MM.1S (cell line): ENCODE measurements at regions not wholly inside any gene's neighbourhood (a gene's known extent, or its start where the extent isn't known, plus 50 kb on each side); places are given as distances from the start of the nearest gene placed in this dataset.

Experiments
- DNase-seq: peaks from one replicate; pipeline ENCODE4 v3.0.0-alpha.2; 2015
- H2AFZ ChIP-seq: fragments of 300-600 bp; sonication (generic); 2 replicates; pipeline ENCODE4 v1.6.0; 2016; ENCODE audit warnings: antibody characterized with exemption, low read length
- H3F3A ChIP-seq: fragments of 300-600 bp; sonication (generic); 2 replicates; pipeline ENCODE4 v1.6.1; 2016; ENCODE audit warnings: mild to moderate bottlenecking, antibody characterized with exemption, low read length, moderate library complexity, mixed read lengths; ENCODE audit not compliant: insufficient read depth
- H3K27ac ChIP-seq: fragments of 300-600 bp; sonication (generic); 2 replicates; pipeline ENCODE4 v1.5.1; 2016; ENCODE audit warnings: mild to moderate bottlenecking, low read length
- H3K27me3 ChIP-seq: fragments of 300-600 bp; sonication (generic); replicated peaks from 2 replicates; pipeline ENCODE4 v1.6.0; 2016; ENCODE audit warnings: low read length; ENCODE audit not compliant: insufficient read depth
- H3K36me3 ChIP-seq: fragments of 300-600 bp; sonication (generic); replicated peaks from 2 replicates; pipeline ENCODE4 v1.6.1; 2016; ENCODE audit warnings: mild to moderate bottlenecking, low read length, mixed read lengths; ENCODE audit not compliant: insufficient read depth
- H3K4me1 ChIP-seq: fragments of 300-600 bp; sonication (generic); 2 replicates; pipeline ENCODE4 v1.6.1; 2016; ENCODE audit warnings: low read length, mixed read lengths
- H3K4me2 ChIP-seq: fragments of 300-600 bp; sonication (generic); 2 replicates; pipeline ENCODE4 v1.6.0; 2016; ENCODE audit warnings: low read depth, low read length
- H3K4me3 ChIP-seq: fragments of 300-600 bp; sonication (generic); 2 replicates; pipeline ENCODE4 v1.5.1; 2016; ENCODE audit warnings: low read length, mixed read lengths
- H3K79me2 ChIP-seq: fragments of 300-600 bp; sonication (generic); 2 replicates; pipeline ENCODE4 v1.6.1; 2016; ENCODE audit warnings: mixed run types, low read length, mixed read lengths
- H3K9ac ChIP-seq: fragments of 300-600 bp; sonication (generic); 2 replicates; pipeline ENCODE4 v1.6.1; 2016; ENCODE audit warnings: low read length, mixed read lengths
- H3K9me2 ChIP-seq: fragments of 300-600 bp; sonication (generic); replicated peaks from 2 replicates; pipeline ENCODE4 v1.6.1; 2016; ENCODE audit warnings: mild to moderate bottlenecking, low read length, mixed read lengths; ENCODE audit not compliant: insufficient read depth
- H3K9me3 ChIP-seq: fragments of 300-600 bp; sonication (generic); replicated peaks from 2 replicates; pipeline ENCODE4 v1.6.1; 2016; ENCODE audit warnings: mild to moderate bottlenecking, low read length, mixed read lengths; ENCODE audit not compliant: insufficient read depth
- H4K20me1 ChIP-seq: fragments of 300-600 bp; sonication (generic); 2 replicates; pipeline ENCODE4 v1.6.1; 2016; ENCODE audit warnings: mild to moderate bottlenecking, low read length, moderate library complexity, mixed read lengths; ENCODE audit not compliant: insufficient read depth
- EZH2 ChIP-seq: fragments of 300-600 bp; sonication (generic); optimal IDR thresholded peaks from 2 replicates; pipeline ENCODE3; 2017; ENCODE audit warnings: low read depth, mild to moderate bottlenecking, antibody characterized with exemption, low read length, mixed read lengths
- EZH2phosphoT487 ChIP-seq: fragments of 300-600 bp; sonication (generic); IDR thresholded peaks from 2 replicates; pipeline ENCODE4 v1.6.1; 2018; ENCODE audit warnings: antibody characterized with exemption, low read length
- TF ChIP-seq, protein P1 (sequence below): fragments of 300-600 bp; sonication (generic); IDR thresholded peaks from 2 replicates; pipeline ENCODE4 v1.5.1; 2016; ENCODE audit warnings: antibody characterized with exemption, low read length, mixed read lengths

DNA sequence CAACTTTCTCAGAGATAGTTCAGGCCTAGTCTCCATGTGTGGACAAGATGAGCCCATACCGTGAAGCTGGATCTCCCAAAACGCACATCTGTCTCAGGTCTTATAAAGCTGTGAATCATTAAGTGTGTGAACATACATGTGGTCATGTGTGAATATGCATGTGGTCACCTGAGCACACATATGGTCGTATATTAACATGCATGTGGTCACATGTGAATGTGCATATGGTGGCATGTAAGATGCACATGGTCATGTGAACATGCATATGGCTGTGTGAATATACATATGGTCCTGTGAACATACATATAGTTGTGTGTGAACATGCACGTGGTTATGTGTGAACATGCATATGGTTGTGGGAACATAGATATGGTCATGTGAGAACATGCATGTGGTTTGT is 172.5 kb upstream of the PZP start:
- no peak overlapping the region for H3K9ac ChIP-seq
- H3F3A ChIP-seq: no peaks in the 10 kb centered on the region
- no peaks in the 10 kb centered on the region for H3K9me2 ChIP-seq
- no peak for TF ChIP-seq EZH2
- no peak for TF ChIP-seq EZH2phosphoT487
- TF ChIP-seq, protein P1, sequence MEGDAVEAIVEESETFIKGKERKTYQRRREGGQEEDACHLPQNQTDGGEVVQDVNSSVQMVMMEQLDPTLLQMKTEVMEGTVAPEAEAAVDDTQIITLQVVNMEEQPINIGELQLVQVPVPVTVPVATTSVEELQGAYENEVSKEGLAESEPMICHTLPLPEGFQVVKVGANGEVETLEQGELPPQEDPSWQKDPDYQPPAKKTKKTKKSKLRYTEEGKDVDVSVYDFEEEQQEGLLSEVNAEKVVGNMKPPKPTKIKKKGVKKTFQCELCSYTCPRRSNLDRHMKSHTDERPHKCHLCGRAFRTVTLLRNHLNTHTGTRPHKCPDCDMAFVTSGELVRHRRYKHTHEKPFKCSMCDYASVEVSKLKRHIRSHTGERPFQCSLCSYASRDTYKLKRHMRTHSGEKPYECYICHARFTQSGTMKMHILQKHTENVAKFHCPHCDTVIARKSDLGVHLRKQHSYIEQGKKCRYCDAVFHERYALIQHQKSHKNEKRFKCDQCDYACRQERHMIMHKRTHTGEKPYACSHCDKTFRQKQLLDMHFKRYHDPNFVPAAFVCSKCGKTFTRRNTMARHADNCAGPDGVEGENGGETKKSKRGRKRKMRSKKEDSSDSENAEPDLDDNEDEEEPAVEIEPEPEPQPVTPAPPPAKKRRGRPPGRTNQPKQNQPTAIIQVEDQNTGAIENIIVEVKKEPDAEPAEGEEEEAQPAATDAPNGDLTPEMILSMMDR: no peak
- no peaks in the 10 kb centered on the region for H3K9me3 ChIP-seq
- no peaks in the 10 kb centered on the region for H3K36me3 ChIP-seq
- H3K79me2 ChIP-seq: no peaks in the 10 kb centered on the region
- no peak overlapping the region for H3K4me3 ChIP-seq
- no peaks in the 10 kb centered on the region for H3K27me3 ChIP-seq
- no peak for DNase-seq
- peaks cover 5% of the 10 kb centered on the region; the same call in 1 of the 2 replicates for H3K4me1 ChIP-seq
- no peak overlapping the region for H3K27ac ChIP-seq
- H4K20me1 ChIP-seq: no peaks in the 10 kb centered on the region
- H2AFZ ChIP-seq: no peak overlapping the region
- no peak overlapping the region for H3K4me2 ChIP-seq

DNA sequence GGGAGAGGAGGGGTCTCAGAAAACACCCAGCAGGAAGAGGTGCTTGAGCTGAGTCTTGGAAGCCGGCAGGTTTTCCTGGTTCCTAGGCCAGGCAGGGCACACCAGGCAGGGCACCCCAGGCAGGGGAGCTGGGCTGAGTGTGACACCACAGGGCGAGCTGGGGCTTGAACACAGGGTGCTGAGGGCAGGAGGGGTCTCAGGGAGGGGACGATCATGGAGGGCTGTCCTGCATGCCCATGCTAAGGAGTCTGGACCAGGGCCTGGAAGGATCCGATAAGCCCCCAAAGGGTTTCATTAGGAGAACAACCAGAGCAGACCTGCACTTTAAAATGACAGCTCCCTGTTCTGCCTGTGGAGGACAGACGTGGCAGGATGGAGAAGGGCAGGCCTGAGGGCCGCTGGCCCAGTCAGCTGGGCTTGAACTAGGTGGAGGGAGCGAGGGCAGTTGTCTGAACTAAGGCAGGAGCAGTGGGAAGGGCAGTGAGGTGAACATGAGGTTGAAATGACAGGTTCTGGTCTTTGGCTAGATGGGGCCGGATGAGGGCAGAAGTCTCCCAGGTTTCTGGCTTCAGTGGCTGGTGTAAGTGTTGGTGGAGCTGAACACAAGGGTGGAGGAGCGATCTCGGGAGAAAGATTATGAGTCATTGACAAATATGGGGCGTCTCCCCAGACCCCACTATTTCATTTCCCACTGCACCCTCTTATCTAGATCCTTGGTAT is 171.0 kb upstream of the PZP start:
- TF ChIP-seq, protein P1: no peak
- TF ChIP-seq EZH2 (no peak), EZH2phosphoT487 (no peak)
- H3K36me3 ChIP-seq: no peaks in the 10 kb centered on the region
- H3K9ac ChIP-seq: no peak overlapping the region
- H3K9me3 ChIP-seq: no peaks in the 10 kb centered on the region
- H2AFZ ChIP-seq: no peak overlapping the region
- peaks cover 5% of the 10 kb centered on the region; the same call in 1 of the 2 replicates for H3K4me1 ChIP-seq
- no peaks in the 10 kb centered on the region for H3K79me2 ChIP-seq
- no peak overlapping the region for H3K27ac ChIP-seq
- H3F3A ChIP-seq: no peaks in the 10 kb centered on the region
- no peaks in the 10 kb centered on the region for H3K9me2 ChIP-seq
- DNase-seq: no peak
- no peaks in the 10 kb centered on the region for H4K20me1 ChIP-seq
- H3K4me2 ChIP-seq: no peak overlapping the region
- H3K4me3 ChIP-seq: no peak overlapping the region
- no peaks in the 10 kb centered on the region for H3K27me3 ChIP-seq

DNA sequence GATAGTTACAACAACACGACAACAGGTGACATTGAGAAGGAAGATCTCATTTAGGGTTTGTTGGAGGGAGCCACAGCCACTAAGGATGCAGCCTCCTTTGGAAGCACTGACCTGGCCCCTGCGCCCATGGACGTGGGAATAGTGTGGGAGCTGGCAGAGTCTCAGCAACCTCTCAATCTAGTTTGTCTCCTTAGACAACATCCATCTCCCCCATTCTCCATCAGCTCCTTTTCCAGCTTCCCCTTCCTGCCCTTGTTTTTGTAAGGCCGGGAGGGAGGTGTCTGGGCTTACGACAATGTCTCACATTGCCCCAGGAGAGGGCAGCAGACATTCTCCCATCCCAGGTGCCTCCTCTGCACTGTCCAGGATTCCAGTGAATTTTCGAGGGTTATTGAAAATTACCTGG is 170.2 kb upstream of the PZP start:
- no peaks in the 10 kb centered on the region for H4K20me1 ChIP-seq
- H3K9ac ChIP-seq: no peak overlapping the region
- H3K9me2 ChIP-seq: no peaks in the 10 kb centered on the region
- H3K9me3 ChIP-seq: no peaks in the 10 kb centered on the region
- no peaks in the 10 kb centered on the region for H3K79me2 ChIP-seq
- no peak overlapping the region for H3K4me3 ChIP-seq
- H3K4me2 ChIP-seq: no peak overlapping the region
- no peaks in the 10 kb centered on the region for H3K36me3 ChIP-seq
- no peaks in the 10 kb centered on the region for H3K27me3 ChIP-seq
- DNase-seq: no peak
- no peak overlapping the region for H2AFZ ChIP-seq
- H3K4me1 ChIP-seq: peaks cover 5% of the 10 kb centered on the region; the same call in 1 of the 2 replicates
- TF ChIP-seq, protein P1: peak; percentile 13; the same call in 1 of the 2 replicates
- no peak for TF ChIP-seq EZH2
- H3F3A ChIP-seq: no peaks in the 10 kb centered on the region
- no peak overlapping the region for H3K27ac ChIP-seq
